ENCODE measurements at regions not wholly inside any gene's neighbourhood (a gene's known extent, or its start where the extent isn't known, plus 50 kb on each side); places are given as distances from the start of the nearest gene placed in this dataset.

DNA sequence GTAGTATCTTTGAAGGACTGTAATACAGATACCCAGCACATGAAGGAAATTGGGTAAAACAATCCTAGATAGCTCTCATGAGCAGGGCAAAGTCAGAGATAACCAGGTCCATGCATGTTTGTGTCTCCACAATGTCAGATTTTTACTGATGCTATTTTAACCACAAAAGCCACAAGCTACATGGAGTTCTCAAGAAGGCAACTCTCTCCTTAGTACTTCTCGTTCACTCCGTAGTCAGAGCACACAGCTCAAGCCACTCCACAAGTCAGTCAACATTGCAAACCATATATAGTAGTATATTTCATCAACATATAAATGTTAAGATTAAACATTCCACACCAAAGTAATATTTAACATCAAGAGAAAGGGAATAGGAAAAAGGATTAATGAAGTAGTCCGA lies 98.0 kb upstream of the PIK3CG start:
- TF ChIP-seq, protein P1, sequence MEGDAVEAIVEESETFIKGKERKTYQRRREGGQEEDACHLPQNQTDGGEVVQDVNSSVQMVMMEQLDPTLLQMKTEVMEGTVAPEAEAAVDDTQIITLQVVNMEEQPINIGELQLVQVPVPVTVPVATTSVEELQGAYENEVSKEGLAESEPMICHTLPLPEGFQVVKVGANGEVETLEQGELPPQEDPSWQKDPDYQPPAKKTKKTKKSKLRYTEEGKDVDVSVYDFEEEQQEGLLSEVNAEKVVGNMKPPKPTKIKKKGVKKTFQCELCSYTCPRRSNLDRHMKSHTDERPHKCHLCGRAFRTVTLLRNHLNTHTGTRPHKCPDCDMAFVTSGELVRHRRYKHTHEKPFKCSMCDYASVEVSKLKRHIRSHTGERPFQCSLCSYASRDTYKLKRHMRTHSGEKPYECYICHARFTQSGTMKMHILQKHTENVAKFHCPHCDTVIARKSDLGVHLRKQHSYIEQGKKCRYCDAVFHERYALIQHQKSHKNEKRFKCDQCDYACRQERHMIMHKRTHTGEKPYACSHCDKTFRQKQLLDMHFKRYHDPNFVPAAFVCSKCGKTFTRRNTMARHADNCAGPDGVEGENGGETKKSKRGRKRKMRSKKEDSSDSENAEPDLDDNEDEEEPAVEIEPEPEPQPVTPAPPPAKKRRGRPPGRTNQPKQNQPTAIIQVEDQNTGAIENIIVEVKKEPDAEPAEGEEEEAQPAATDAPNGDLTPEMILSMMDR (IDR thresholded peaks at IDR 0.05) = no peak
- no peak for TF ChIP-seq POLR2A (IDR thresholded peaks at IDR 0.05)
